SK-N-SH (cell line): ENCODE measurements at regions not wholly inside any gene's neighbourhood (a gene's known extent, or its start where the extent isn't known, plus 50 kb on each side); places are given as distances from the start of the nearest gene placed in this dataset.

Experiments
- SIN3A ChIP-seq: IDR thresholded peaks from 2 replicates; pipeline ENCODE4 v1.6.1; 2012; ENCODE audit warnings: low read depth, mild to moderate bottlenecking, low read length, moderate library complexity, borderline replicate concordance
- TF ChIP-seq, protein P1 (sequence below): IDR thresholded peaks from 2 replicates; pipeline ENCODE4 v1.4.0; 2012; ENCODE audit warnings: low read depth
- TF ChIP-seq, protein P2 (sequence below): fragments of 200-600 bp; sonication (generic); IDR thresholded peaks from 2 replicates; pipeline ENCODE4 v1.6.1; 2017; ENCODE audit warnings: antibody characterized with exemption, mild to moderate bottlenecking, moderate library complexity

DNA sequence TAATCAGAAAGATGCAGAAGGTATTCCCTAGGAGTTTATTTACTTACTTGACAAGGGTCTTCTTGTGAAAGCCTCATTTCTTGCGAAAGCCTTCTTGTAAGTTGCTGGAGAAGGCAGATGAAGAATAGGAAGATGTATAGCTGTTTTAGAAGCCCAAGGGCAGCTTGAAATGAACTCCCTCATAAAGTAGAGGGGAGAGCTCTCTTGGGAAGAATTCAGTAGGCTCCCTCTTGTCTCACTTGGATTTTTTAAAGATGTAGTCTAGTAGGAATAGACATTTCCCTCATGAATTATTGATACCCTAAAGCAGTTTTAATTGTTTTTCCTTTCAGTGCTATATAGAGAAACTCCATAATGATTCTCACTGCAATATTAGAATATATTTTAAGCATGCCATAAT is 639.2 kb upstream of the CXADR start:
- TF ChIP-seq, protein P1, sequence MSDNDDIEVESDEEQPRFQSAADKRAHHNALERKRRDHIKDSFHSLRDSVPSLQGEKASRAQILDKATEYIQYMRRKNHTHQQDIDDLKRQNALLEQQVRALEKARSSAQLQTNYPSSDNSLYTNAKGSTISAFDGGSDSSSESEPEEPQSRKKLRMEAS = no peak
- TF ChIP-seq, protein P2, sequence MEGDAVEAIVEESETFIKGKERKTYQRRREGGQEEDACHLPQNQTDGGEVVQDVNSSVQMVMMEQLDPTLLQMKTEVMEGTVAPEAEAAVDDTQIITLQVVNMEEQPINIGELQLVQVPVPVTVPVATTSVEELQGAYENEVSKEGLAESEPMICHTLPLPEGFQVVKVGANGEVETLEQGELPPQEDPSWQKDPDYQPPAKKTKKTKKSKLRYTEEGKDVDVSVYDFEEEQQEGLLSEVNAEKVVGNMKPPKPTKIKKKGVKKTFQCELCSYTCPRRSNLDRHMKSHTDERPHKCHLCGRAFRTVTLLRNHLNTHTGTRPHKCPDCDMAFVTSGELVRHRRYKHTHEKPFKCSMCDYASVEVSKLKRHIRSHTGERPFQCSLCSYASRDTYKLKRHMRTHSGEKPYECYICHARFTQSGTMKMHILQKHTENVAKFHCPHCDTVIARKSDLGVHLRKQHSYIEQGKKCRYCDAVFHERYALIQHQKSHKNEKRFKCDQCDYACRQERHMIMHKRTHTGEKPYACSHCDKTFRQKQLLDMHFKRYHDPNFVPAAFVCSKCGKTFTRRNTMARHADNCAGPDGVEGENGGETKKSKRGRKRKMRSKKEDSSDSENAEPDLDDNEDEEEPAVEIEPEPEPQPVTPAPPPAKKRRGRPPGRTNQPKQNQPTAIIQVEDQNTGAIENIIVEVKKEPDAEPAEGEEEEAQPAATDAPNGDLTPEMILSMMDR = no peak
- TF ChIP-seq SIN3A = no peak
